ENCODE measurements at regions not wholly inside any gene's neighbourhood (a gene's known extent, or its start where the extent isn't known, plus 50 kb on each side); places are given as distances from the start of the nearest gene placed in this dataset.

- DNase-seq: peak in 1 of 2 experiments; percentile 50
Observed at GRCh38 chr4:149296503-149296902, 519.1 kb downstream of the IQCM start.

- DNase-seq: no peak
Observed at GRCh38 chr4:149296084-149296483, 519.6 kb downstream of the IQCM start.

- no peak for DNase-seq
Observed at GRCh38 chr4:149294601-149295000, 521.0 kb downstream of the IQCM start.

GRCh38 chr4:149293046-149293649 is 522.5 kb downstream of the IQCM start:
- DNase-seq: no peak

GRCh38 chr4:149292425-149293007 is 523.1 kb downstream of the IQCM start:
- no peak for DNase-seq

- no peak for DNase-seq
Observed at GRCh38 chr4:149291463-149291862, 524.2 kb downstream of the IQCM start.

GRCh38 chr4:149280806-149281205 is 534.8 kb downstream of the IQCM start:
- DNase-seq: no peak

GRCh38 chr4:149279776-149280175 is 535.9 kb downstream of the IQCM start:
- DNase-seq: peak in 1 of 2 experiments; percentile 43

- no peak for DNase-seq
Observed at GRCh38 chr4:149279331-149279730, 536.3 kb downstream of the IQCM start.

GRCh38 chr4:149277705-149278104 is 537.9 kb downstream of the IQCM start:
- no peak for DNase-seq

GRCh38 chr4:149269835-149270234 is 545.8 kb downstream of the IQCM start:
- no peak for DNase-seq

GRCh38 chr4:149266301-149266700 is 549.3 kb downstream of the IQCM start:
- DNase-seq: no peak

- no peak for DNase-seq
Observed at GRCh38 chr4:149265645-149266044, 550.0 kb downstream of the IQCM start.

GRCh38 chr4:149264093-149264733 is 551.4 kb downstream of the IQCM start:
- peak in 1 of 2 experiments; percentile 18 for DNase-seq

- DNase-seq: no peak
Observed at GRCh38 chr4:149248191-149248764, 567.4 kb downstream of the IQCM start.

GRCh38 chr4:149247164-149247563 is 568.5 kb downstream of the IQCM start:
- DNase-seq: no peak

- DNase-seq: no peak
Observed at GRCh38 chr4:149245333-149245732, 570.3 kb downstream of the IQCM start.

GRCh38 chr4:149238097-149238496 is 577.5 kb downstream of the IQCM start:
- no peak for DNase-seq

- no peak for DNase-seq
Observed at GRCh38 chr4:149234798-149235197, 580.8 kb downstream of the IQCM start.

GRCh38 chr4:149223659-149224058 is 592.0 kb downstream of the IQCM start:
- no peak for DNase-seq

GRCh38 chr4:149218672-149219071 is 597.0 kb downstream of the IQCM start:
- DNase-seq: no peak

GRCh38 chr4:149214301-149214700 is 601.3 kb downstream of the IQCM start:
- no peak for DNase-seq

- DNase-seq: no peak
Observed at GRCh38 chr4:149211876-149212275, 603.8 kb downstream of the IQCM start.
